ENCODE measurements at regions not wholly inside any gene's neighbourhood (a gene's known extent, or its start where the extent isn't known, plus 50 kb on each side); places are given as distances from the start of the nearest gene placed in this dataset.
"Not testable (repeated sequence)": the region's sequence is repeated elsewhere in the genome, so short reads cannot be mapped to it uniquely, and the experiment has no call there.

DNA sequence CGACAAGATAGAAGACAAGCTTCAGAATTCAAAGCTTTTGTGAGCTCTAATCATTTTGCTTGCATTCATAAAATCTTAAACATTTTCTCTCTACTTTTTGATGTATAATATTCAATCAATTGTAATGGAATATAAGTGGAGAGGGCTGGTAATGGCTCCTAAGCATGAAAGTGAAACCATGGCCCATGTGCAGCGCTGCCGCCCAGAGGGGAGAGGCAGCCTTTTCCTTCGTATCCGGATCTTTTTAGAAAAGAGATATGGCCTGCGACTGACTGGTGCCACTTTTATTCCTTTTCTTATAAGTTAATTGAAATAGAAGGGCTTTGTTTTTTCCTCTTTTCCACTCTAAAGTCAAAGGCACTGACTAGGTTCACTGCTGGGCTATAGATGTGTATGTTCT lies 655.2 kb downstream of the TTLL7 start:
- not testable (repeated sequence) for DNase-seq

DNA sequence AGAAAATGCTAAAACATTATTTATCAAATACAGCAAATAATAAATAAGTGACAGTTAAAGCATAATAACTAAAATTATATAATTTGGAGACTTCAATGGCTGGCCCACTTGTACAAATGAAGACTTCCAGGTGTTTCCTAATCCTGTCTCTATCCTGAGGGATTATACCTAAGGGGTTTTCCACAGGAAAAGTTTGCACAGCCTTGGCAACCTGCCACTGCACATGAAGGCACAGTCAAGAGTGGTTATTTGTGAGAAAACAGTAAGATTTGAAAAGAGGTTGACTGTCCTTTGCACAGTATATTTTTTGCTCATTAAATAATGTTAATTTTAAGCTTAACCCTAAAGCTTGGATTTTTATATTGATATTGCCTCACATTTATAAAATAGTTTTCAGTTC lies 655.9 kb downstream of the TTLL7 start:
- not testable (repeated sequence) for DNase-seq

DNA sequence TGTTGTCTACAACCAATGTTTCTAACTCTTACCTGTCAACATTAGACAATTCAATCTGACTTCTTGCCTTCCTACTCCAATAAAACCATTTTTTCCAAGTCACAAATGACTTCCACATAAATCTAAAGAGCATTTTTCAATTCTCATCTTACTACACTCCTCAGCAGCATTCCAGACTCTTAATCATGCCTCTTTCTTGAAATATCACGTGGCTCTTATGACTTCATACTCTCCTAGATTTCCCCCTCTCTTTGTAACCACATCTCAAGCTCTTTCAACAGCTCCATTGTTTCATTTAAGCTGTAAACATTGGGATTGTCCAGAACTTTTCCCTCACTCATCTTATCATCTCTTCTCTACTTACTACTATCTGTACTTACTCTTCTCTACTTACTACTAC lies 666.6 kb downstream of the TTLL7 start:
- DNase-seq: not testable (repeated sequence)

DNA sequence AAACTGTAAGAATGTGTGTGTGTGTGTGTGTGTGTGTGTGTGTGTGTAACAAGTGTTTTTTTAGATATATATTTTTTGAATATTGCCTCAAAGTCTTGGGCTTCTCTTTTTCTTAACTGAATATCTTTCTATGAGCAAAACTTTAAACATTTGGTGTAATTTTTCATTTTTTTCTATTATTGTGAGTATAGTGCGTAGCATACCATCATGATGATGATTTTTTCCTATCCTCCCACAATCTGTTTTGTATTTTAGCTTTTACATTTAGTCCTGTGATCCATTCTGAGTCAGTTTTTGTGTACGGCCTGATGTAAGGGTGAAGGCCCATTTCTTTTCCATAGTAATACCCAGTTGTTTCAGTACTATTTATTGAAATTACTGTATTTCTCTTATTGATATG lies 680.6 kb downstream of the TTLL7 start:
- no peak for DNase-seq

DNA sequence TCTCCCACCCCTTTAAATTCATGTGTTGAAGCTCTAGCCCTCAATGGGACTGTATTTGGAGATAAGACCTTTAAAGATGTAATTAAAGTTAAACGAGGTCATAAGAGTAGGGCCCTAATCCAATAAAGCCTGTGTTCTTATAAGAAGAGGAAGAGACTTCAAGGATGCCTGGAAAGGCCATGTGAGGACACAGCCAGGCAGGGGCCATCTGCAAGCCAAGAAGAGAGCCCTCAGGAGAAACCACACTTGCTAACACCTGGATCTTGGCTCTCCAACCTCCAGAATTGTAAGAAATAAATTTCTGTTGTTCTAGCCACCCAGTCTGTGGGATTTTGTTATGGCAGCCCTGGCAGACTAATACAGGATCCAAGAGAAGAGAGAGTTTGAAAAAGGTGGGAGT lies 683.5 kb downstream of the TTLL7 start:
- not testable (repeated sequence) for DNase-seq

DNA sequence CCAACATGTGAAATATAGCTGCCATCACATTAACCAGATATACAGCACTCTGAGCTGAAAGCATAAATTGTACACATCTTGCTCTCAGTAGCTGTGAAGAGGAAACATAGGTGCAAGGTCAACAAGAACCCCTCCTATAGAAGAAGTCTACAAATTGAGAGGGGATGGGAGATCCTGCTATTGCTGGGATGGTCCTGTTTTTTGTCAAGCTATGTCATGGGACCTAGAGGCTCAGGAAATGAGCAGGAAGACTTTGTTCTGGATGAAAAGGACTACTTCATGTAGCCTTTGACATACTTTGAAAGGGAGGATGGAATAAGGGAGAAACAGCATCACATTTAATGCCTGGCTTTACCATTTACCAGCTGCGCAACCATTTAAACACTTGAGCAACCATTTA lies 688.8 kb downstream of the TTLL7 start:
- not testable (repeated sequence) for DNase-seq

DNA sequence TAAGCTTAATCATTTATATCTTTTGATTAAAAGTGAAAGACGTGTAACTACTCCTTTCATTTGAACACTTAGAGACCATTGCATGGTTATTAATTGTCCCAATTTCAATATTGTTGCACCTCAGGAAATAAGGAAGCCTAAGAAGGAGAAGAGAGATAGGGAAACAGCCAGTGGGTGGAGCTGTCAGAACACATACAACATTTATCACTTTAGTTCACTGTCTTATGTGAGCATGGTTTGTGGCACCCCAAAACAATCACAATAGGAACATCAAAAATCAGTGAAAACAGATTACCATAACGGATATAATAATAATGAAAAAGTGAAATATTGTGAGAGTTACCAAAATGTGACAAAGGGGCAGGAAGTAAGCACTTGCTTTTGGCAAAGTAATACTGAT lies 689.9 kb downstream of the TTLL7 start:
- not testable (repeated sequence) for DNase-seq

DNA sequence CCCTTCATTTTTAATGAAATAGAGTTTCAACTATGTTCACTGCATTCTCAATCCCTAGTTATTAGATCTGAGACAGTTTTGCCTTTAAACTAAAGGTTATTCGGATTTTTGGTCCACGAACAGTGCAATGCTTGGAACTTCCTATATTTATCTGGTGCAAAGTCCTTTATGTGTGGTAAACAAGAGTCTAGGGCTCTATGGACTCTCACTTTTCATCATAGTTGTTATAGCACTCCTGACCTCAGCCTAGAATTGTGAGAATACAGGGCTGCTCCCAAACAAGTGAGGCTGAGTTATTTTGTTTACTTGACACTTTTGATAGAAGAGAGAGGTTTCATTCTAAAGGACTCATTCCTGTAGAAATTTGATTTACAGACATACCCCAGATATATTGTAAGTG lies 692.1 kb downstream of the TTLL7 start:
- DNase-seq: not testable (repeated sequence)

DNA sequence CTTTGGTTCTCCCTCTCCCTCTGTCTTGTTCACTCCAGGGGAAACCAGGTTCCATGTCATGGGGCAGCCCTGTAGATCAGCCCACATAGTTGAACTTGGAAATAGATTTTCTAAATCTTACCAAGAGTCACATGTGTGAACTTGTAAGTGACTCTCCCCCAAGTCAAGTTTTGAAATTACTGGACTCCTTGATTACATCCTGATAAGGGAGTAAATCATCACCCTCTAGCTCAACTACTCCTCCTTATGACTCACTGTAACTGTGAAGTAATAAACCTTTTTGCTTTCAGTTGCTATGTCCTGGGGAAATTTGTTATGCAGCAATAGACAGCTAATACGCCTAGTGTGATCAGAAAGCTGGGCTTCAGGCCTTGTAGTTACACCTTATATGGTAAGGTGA lies 703.3 kb downstream of the TTLL7 start:
- DNase-seq: not testable (repeated sequence)

DNA sequence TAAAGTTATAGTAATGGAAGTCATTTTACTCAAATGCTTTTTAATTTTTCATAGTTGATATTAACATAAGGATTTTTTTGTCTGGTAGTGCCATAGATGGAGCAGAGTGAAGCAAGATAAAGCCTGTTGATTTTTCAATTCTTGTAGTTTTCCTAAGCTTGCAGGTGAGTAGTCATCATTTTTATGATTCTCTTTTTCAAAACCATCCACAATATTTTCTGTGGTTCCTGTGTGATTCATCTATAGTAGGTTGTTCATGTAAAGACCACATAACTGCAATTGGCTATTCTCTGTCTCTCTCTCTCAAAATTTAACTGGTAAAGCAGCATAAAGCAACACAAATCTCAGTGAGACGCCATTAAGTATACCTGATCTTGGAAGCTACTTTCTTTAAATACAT lies 711.5 kb downstream of the TTLL7 start:
- DNase-seq: not testable (repeated sequence)

DNA sequence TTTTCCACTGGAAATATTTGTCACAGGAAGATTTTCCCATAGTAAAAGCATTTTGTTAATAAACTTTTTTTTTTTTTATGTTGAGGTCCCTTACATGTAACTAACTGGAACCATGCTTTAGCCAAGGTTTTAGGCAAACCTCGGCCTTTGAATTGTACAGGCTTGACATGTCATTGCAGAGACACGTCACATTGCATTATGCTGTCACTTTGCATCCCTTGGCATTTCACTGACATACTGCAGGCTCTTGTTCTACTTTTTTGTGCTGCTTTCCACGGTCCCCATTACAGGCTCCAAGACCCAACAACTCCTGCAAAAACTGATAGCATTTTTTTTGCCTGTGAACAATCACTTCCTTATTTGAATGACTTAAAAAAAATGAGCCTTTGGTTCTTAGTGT lies 724.3 kb downstream of the TTLL7 start:
- DNase-seq: not testable (repeated sequence)

DNA sequence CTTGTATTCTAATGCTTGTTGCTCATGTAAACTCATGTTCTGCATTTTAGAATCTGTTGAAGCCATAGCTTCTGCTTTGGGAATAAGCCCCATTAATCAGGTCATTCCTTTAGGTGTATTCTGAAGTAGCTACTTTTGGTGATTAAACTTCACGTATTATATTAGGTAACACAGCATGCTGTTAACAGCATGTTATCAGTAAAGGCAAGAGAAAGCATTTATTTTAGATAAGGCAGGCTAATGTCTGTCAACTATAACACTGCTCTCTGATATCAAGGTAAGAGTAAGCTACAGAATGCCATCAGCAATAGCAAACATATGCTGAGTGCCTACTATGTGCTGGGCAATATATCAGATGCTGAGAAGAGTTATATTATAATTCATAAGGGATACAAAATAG lies 726.4 kb downstream of the TTLL7 start:
- DNase-seq: not testable (repeated sequence)

DNA sequence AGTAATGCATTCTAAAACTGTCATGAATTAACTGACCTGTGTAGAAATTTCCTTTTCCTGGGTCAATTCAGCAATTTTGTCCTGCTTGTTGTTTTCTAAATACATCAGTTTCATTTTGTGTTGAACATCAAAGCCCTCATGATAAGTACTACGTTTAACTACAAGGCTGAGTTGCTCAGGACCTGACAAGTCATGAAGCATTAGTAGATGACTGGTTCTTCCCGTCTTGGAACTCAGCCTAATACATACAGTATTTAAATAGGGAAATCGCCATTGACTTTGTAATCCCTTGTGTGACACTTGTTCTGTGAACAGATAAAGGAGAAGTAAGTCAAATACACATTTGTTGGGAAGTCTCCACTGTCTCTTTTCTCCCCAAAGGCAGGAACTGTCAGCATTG lies 727.1 kb downstream of the TTLL7 start:
- not testable (repeated sequence) for DNase-seq

DNA sequence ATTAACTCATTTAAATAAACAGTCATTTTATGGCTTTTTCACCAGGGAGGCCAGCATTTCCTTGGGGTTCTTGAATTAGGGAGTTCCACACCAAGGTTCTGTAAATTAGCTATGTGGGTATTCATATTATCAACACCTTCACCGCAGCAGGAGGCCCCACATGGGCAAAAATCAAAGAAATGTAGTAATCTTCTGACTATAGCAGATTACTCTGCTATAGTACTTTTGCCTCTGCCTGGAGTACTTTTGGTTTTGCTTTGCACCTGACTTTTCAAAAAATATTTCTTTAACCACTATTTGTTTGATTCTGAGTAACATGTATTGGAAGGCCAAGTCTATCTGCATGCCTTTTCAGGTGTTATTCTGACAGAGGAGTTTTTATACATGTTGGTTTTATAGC lies 728.1 kb downstream of the TTLL7 start:
- not testable (repeated sequence) for DNase-seq

DNA sequence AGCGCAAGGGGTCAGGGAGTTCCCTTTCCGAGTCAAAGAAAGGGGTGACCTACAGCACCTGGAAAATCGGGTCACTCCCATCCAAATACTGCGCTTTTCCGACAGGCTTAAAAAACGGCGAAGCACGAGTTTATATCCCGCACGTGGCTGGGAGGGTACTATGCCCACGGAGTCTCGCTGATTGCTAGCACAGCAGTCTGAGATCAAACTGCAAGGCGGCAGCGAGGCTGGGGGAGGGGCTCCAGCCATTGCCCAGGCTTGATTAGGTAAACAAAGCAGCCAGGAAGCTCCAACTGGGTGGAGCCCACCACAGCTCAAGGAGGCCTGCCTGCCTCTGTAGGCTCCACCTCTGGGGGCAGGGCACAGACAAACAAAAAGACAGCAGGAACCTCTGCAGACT lies 735.1 kb downstream of the TTLL7 start:
- DNase-seq: not testable (repeated sequence)

DNA sequence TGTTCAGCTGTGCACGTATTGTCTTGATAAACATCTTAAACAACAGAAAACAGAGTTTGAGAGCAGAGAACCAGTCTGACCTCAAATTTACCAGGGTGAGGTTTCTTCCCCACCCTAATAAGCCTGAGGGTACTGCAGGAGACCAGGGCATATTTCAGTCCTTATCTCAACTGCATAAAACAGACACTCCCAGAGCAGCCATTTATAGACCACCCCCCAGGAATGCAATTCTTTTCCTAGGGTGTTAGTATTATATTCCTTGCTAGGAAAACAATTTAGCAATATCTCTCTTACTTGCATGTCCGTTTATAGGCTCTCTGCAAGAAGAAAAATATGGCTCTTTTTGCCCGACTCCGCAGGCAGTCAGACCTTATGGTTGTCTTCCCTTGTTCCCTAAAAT lies 747.2 kb downstream of the TTLL7 start:
- not testable (repeated sequence) for DNase-seq

DNA sequence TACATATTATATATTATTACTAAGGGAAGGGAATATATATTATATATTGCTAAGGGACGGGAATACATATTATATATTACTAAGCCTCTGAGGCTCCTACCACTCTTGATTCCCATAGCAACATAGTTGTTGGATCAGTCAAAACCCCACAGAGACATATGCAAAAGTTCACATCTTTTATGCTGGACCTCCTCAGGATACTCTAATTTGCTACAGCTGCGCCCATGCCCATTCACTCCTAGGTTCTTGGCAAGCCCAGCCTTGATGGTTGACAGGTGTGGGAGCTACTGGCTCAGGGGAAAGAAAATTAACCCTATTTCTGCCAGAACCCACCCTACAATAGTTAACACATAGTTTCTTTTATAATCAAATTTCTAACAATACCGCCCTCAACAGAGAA lies 752.2 kb downstream of the TTLL7 start:
- not testable (repeated sequence) for DNase-seq

DNA sequence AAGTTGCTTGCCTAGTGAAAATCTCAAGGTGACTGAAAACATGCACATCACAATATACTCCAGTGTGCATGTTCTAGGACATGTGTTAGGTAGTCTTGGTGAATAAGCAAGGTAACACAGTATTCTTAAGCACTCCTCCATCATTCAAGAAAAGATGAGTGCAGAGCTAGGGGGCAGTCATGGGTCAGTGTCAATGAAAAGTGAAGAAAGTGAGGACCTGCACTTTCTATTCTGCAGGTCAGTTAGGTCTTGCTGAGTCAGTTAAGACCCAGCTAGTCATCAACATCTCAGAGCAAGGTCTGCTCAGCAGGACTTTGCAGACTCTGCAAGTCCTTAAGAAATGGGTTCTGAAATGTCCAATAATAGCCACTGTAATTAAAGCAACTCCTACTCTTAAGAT lies 754.1 kb downstream of the TTLL7 start:
- DNase-seq: not testable (repeated sequence)

DNA sequence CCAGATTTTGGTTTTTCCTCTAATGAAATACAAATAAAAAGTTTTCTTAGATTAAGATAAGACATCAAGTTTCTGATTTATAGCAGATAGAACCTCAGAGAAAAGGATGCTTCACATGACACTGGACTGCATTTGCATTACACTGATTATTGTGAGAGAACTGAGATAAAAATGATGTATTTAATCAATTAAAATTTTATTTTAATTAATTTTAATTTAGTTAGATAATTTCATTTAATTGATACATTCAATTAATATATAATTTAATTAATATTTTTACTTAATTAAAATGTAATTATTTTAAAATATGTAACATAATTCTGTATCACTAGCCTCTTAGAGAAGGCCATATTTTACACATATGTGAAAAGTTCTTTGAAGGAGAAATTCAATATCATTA lies 759.4 kb downstream of the TTLL7 start:
- not testable (repeated sequence) for DNase-seq

DNA sequence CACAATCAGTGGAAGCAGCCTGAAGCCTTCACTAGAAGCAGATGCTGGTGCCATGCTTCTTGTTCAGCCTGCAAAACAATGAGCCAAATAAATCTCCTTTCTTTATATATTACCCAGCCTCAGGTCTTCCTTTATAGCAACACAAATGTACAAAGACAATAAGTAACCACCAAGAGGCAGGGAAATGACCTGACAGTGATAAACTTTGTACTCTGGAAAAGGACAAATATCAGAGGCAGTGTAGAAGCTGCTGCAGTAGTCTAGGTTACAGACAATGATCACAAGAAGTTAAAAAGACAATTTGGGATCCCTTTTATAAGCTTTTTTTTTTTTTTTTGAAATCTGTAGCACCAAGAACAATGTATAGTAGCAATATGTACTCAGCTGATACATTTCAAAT lies 760.3 kb downstream of the TTLL7 start:
- DNase-seq: not testable (repeated sequence)

DNA sequence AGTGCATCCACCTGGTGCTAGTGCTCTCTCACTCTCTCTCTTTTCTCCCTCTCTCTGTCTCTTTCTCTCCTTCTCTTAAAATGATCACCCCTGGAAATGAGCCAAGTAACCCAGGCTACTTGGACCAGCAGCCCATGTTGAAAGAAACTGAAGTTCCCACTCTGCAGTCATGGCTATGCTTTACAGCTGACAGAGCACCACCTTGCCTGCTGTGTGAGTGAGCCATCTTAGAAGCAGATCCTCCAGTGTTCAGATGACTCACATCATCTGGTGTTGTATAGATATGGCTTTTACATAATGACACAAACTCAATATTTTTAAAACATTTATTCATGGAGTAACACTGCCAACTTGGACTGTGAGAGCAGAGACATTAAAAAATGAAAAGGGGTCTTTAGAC lies 779.1 kb downstream of the TTLL7 start:
- not testable (repeated sequence) for DNase-seq

DNA sequence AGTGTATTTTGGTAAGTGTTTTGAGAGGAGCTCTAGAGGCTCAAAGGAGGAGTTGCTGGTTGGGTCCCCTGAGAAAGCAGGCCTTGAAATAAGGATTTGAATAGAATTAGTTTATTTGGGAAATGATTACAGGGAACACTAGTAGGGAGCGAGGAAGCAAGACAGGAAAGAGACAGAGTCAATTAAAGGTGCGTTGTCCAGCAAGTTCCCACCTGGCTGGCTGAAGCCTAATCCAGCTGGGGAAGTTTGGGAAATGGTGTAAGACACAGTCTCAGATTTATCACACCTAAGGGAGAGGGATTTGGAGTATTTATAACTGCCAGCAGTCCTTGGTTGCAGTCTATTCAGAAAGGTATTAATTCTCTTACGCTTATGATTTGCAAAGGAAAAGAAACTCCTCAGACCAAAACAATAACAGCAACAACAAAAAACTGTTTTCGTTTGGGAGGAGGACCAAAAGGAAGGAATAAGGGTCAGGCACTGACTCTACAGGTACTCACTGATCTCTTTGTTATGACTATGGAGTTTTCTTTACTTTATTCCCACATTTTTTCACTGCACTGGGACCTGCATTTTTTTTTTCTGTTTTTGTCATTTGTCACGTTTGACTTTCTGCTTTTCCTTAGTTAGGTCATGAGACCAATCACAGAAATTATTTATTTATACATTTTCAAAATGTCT lies 780.8 kb downstream of the TTLL7 start:
- DNase-seq: not testable (repeated sequence)

DNA sequence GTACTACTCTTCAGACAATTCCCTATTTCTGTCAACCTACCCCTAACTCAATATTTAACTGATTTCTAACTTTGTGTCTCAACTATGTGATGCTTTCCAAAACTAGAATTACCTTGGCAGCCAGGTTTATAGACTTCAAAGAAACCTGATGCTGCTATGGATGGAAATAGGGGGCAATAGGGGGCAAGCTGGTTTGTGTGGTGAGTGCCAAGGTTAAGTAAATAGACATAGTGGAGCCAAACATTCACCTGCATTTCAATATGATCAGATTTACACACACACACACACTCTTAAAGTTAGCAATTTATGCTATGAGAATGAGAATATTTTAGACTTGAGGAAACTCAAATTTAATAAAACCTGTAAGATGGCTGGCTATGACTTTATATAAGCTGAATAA lies 784.6 kb downstream of the TTLL7 start:
- DNase-seq: not testable (repeated sequence)

DNA sequence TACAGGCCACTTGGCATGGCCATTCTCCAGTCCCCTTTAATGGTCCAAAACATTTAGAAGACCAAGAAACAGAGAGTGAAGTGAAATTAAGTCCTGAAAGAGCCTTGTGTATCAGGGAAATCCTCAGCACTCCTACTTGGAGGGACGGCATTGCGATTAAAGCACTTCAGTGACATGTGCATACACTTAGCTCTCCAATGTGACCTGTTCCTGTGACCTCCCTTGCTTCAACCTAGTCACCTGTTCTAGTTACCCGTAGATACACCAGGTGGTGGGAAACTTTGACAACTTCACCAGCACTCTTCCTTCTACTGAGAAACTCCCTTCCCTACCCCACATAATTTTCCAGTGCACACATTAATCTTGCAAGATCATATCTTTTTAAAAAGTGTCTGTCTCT lies 785.3 kb downstream of the TTLL7 start:
- not testable (repeated sequence) for DNase-seq

DNA sequence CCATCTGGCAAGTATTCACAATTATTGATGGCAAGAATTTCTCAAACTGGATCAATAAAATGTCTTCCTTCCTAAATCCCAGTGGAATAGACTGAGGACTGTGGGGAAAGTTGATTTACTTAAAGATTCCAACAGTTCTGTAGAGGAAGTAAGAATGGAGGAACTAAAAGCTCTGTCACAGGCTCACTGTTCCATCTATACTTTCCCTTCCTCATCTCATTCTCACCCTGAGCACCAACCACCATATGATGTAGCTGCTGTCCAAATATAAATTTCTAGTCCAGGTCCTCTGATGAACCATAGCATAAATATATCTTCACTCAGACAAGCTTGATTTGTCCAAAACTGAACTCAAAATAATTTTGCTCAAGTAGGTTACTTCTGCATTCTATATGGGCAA lies 786.9 kb downstream of the TTLL7 start:
- DNase-seq: not testable (repeated sequence)
